NCI-H2196 (cell line): ENCODE measurements at regions not wholly inside any gene's neighbourhood (a gene's known extent, or its start where the extent isn't known, plus 50 kb on each side); places are given as distances from the start of the nearest gene placed in this dataset.

Experiments
- DNase-seq: peaks from one replicate; lab custom pipeline; 2025; ENCODE audit not compliant: unreplicated experiment; lab: John Stamatoyannopoulos, UW

DNA sequence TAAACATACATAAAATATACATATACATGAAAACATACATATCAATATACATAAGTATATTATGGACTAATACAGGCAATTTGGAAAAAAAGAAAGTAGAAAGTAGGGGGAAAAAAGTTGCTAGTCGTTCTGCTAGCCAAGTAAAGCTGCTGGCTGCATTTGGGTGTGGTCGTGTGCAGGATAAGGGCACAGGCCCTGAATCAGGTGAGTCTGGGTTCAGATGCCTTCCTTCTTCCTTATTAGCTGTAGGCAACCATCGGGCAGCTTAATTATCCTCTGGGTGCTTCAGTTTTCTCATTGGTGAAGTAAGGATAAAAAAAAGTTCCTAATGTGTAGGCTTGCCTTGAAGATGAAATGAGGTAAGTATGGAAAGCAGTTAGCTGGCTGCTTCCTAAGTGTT is 59.2 kb upstream of the SPRY4 start:
- no peak for DNase-seq

DNA sequence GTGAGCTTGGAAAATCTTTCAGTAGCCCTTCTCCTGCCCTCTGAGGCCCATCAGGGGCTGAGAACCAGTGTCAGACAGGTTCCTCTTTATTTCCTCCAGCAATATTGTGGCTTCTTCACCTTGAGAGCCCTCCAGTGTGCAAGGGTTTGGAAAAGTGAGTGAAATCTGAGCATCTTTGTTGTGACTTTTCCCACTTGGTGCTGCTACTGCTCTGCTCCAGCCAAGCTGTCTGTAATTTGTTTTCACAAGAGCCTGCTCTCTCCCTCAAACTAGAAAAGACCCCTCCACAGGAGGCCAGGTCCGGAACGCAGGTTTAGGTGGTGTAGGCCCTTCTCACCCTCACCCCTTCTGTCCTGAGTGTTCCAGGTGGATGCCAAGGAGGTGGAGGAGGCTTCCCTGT is 57.4 kb upstream of the SPRY4 start:
- no peak for DNase-seq

DNA sequence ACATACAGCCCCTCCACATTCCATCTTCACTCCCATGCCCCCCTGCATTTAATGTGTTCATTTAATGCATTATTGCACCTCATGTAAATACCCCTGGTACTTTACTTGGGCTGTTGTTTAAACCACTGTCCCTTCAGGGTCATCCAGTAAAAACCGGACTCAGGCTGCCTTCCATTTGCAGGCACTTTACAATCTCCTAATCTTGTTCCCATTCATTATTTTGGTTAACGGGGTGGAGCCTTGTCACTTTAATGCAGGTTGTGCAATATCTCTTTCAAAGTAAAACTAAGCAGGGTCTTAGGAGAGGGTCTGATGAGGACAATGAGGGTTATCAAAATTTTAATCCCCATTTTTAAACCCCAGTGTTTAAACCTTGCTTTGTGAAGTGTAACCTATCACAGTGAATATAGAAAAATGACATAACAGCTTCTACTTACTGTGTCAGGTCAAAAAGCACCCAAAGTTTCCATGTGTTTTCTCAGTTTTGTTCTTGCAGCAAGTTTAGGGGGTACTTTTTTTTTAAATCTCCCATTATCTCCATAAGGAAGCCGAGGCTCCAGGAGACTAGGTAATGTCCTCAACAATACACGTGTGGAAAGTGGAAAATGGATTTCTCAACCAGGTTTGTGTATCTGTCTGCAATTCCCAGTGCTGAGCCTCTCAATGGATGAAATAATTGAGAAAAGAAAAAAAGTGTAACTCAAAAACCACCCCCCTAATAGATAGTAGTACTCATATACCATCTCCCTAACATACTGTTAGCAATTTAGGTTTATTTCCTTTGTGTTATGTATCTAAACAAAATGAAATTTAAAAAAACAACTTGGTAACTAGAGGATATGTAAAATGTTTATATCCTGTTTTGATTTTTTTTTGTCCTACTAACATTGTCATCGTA is 54.2 kb upstream of the SPRY4 start:
- DNase-seq, result no peak

DNA sequence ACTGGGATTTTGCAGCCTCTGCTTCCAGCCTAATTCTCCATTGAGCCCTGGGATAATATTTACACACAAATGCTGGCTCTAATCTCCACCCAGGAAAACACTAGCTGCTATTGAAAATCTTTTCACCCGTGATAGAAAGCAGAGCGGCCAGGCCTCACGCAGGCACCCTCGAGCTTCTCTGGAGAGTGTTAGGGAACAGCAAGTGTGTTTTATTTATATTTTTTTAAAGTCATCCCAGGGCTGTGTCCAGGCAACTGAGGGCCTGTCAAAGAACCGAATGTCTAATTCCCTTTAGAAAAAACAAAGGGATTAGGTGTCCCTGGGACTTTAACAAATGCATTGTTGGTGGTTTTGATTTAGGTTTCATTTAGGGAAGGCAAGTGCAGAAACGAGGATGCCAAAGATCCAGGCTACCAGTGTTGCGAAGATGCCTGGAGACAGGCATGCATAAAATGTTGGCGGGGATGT is 51.2 kb upstream of the SPRY4 start:
- no peak for DNase-seq
